NCI-H2171 treated with DMSO at 0.1 percent for 48 hours (cell line): ENCODE measurements at regions not wholly inside any gene's neighbourhood (a gene's known extent, or its start where the extent isn't known, plus 50 kb on each side); places are given as distances from the start of the nearest gene placed in this dataset.
"Not testable (repeated sequence)": the region's sequence is repeated elsewhere in the genome, so short reads cannot be mapped to it uniquely, and the experiment has no call there.

Source experiments
- DNase-seq: peaks from one replicate; lab custom pipeline; 2025; lab: John Stamatoyannopoulos, UW

GRCh38 chr10:52599551-52600200, 172.9 kb downstream of the MBL2 start:
- DNase-seq: no peak

GRCh38 chr10:52604131-52604530, 168.5 kb downstream of the MBL2 start:
- not testable (repeated sequence) for DNase-seq

DNA sequence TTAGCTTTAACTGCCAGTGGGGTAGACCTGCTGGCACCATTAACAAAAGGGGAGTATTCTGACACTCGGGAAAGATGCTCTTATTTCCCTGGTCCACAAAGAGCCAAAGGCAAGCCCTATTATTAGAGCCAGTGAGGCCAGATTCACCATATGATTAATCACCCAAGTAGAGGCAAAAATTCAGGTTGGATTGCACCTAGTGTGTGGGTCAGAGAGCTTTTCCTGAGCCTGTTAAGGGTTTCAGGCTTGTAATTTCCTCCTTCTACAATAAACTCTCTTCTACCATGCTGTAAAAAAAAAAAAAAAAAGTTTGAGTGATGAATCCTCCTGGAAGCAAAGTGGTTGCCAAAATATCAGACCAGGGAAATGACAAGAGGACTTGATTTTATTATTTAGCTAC, 163.5 kb downstream of the MBL2 start:
- no peak for DNase-seq

GRCh38 chr10:52609626-52610240, 162.9 kb downstream of the MBL2 start:
- DNase-seq: no peak

GRCh38 chr10:52615331-52615730, 157.3 kb downstream of the MBL2 start:
- no peak for DNase-seq

DNA sequence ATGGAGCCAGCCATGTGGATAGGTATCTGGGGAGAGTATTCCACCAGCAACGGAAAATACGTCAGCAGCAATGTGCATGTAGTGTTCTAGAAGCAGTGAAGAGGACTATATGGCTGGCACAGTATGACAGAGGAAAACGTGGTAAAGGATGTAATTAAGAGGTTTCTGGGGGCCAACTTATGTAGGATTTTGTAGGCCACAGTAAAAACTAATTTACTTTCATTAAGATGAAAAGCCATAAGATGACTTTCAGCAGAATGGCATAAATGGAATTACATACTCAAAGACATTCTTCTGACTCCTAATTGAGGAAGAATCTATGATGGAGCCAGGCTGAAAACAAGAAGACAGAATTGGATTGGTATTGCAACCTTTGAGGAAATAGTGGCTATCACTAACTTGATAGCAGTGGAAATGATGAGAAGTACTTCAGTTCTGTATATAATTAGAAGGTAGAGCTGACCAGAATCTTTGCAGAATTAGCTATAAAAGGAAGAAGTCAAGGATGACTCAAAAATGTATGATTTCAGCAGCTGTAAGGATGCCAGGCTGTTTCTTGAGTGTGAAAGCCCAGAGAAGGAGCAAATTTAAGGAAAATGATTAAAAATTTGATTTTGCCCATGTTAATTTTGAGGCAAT, 156.7 kb downstream of the MBL2 start:
- no peak for DNase-seq

- no peak for DNase-seq
Observed at GRCh38 chr10:52616395-52616764, 156.2 kb downstream of the MBL2 start.

DNA sequence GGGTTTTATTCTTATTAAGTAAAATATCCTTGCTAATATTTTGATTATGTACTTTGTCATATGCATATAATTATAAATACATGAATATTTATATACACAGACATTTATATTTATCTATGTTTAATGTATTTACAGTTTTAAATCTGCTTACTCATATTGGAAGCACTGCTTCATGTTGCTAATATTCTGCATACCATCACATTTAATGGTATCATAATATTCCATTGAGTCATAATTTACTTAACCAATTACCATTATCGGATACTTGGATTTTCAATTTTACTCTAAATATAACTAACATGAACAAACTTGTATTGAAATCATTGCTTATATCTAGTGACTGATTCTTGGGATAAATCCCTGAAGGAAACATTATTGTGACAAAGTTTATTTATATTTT, 155.2 kb downstream of the MBL2 start:
- no peak for DNase-seq

- DNase-seq: no peak
Observed at GRCh38 chr10:52619052-52619451, 153.5 kb downstream of the MBL2 start.

GRCh38 chr10:52621635-52622079, 150.9 kb downstream of the MBL2 start:
- no peak for DNase-seq

GRCh38 chr10:52623761-52624160, 148.8 kb downstream of the MBL2 start:
- no peak for DNase-seq

GRCh38 chr10:52627279-52627678, 145.3 kb downstream of the MBL2 start:
- DNase-seq: no peak

DNA sequence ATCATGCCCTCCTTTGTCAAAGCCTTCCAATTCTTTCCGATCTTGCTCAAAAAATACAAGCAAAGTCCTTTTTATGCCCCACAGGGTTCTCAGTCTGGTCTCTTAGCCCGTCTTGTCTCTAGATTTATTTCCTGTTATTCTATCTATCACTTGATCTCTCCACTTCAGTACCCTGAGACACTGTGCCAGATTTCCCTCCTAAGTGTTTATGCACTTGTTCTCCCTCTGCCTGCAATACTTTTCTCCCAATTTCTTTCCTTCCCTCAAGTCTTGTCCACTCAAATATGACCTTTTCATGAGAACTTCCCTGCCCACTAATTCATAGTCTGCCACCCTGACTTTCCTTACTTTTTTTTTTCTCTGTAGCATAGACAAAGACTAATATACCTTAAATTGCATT, 141.4 kb downstream of the MBL2 start:
- no peak for DNase-seq

DNA sequence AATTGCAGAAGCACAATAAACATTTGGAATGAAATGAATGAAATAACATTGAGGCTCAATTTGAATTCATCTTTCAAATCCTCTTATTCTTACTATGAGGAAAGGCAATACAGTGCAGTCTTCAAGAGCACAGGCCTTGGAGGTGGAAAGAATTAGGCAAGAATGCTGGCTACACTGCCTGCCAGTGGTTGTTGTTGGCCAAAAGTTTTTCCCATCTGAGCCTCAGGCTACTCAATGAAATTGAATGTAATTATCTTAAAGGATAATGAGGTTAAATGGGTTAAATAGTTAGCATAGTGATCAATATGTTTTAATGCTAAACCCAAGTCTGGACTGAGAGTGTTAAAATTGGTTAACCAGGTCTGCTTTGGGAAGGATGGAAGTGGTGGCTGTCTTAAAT, 140.9 kb downstream of the MBL2 start:
- DNase-seq: no peak

GRCh38 chr10:52632591-52632990, 140.0 kb downstream of the MBL2 start:
- no peak for DNase-seq

GRCh38 chr10:52633266-52633665, 139.3 kb downstream of the MBL2 start:
- no peak for DNase-seq

GRCh38 chr10:52635651-52636050, 136.9 kb downstream of the MBL2 start:
- DNase-seq: no peak

DNA sequence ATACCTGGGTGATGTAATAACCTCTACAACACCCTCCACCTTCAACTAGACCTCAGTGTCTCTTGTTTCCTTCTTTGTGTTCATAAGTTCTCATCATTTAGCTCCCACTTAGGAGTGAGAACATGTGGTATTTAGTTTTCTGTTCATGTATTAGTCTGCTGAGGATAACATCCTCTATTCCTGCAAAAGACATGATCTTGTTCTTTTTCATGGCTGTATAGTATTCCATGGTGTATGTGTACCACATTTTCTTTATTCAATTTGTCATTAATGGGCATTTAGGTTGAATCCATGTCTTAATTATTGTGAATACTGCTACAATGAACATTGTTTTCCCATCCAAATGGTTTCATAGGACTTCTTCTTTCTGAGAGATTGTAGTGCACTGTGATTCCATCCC, 135.7 kb downstream of the MBL2 start:
- no peak for DNase-seq

GRCh38 chr10:52637592-52637991, 135.0 kb downstream of the MBL2 start:
- DNase-seq: no peak

DNA sequence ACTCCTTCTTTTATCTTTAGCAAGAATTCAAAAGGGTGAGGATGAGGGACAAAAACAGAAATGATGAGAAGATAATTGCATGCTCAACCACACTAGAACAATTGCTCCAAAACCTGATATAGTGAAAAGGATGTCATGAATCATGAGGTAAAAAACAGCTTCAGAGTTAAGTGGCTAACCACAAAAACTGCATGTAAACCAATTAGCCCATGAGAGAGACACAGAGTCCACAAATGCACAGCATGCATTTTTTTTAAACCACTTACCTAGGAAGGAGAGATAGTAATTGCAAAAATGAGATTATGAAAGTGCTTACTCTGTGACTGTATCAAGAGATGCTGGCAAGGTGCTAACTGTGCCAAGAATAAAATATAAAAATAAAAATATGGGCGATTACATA, 132.9 kb downstream of the MBL2 start:
- no peak for DNase-seq

- no peak for DNase-seq
Observed at GRCh38 chr10:52642208-52642607, 130.4 kb downstream of the MBL2 start.

GRCh38 chr10:52644373-52645186, 128.0 kb downstream of the MBL2 start:
- DNase-seq: peak; percentile 1
